K562 (cell line): ENCODE measurements at regions not wholly inside any gene's neighbourhood (a gene's known extent, or its start where the extent isn't known, plus 50 kb on each side); places are given as distances from the start of the nearest gene placed in this dataset.

Experiments used
- TF ChIP-seq, protein P1 (sequence below): fragments of 150-350 bp; IDR thresholded peaks from 2 replicates; pipeline ENCODE4 v1.6.1; 2014; ENCODE audit warnings: low read depth, mild to moderate bottlenecking, low read length, borderline replicate concordance
- TF ChIP-seq, protein P2 (sequence below): fragments of 200-600 bp; sonication (generic); IDR thresholded peaks from one replicate; pipeline ENCODE4 v1.6.1; 2012; ENCODE audit warnings: mild to moderate bottlenecking, low read depth, low read length, inconsistent platforms

DNA sequence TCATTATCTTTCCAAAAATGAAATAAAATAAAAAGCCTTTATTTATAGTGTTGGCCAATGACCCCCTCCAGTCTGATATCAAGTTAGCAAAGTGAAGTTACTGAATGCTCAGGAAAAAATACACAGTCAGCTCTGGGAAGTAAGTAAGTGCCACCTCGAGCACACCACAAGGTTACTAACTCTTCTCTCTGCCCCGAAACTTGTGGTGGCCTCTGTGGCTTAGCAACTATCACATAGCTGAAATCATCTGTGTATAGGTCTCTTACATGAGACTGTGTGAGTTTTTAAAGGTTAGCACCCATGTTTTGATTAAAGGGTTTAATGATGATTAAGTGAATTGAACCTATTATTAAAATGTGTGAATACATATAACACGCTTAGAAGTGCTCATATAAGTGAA lies 161.4 kb upstream of the KLF4 start (continued):
- TF ChIP-seq, protein P1, sequence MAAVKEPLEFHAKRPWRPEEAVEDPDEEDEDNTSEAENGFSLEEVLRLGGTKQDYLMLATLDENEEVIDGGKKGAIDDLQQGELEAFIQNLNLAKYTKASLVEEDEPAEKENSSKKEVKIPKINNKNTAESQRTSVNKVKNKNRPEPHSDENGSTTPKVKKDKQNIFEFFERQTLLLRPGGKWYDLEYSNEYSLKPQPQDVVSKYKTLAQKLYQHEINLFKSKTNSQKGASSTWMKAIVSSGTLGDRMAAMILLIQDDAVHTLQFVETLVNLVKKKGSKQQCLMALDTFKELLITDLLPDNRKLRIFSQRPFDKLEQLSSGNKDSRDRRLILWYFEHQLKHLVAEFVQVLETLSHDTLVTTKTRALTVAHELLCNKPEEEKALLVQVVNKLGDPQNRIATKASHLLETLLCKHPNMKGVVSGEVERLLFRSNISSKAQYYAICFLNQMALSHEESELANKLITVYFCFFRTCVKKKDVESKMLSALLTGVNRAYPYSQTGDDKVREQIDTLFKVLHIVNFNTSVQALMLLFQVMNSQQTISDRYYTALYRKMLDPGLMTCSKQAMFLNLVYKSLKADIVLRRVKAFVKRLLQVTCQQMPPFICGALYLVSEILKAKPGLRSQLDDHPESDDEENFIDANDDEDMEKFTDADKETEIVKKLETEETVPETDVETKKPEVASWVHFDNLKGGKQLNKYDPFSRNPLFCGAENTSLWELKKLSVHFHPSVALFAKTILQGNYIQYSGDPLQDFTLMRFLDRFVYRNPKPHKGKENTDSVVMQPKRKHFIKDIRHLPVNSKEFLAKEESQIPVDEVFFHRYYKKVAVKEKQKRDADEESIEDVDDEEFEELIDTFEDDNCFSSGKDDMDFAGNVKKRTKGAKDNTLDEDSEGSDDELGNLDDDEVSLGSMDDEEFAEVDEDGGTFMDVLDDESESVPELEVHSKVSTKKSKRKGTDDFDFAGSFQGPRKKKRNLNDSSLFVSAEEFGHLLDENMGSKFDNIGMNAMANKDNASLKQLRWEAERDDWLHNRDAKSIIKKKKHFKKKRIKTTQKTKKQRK: no peak
- TF ChIP-seq, protein P2, sequence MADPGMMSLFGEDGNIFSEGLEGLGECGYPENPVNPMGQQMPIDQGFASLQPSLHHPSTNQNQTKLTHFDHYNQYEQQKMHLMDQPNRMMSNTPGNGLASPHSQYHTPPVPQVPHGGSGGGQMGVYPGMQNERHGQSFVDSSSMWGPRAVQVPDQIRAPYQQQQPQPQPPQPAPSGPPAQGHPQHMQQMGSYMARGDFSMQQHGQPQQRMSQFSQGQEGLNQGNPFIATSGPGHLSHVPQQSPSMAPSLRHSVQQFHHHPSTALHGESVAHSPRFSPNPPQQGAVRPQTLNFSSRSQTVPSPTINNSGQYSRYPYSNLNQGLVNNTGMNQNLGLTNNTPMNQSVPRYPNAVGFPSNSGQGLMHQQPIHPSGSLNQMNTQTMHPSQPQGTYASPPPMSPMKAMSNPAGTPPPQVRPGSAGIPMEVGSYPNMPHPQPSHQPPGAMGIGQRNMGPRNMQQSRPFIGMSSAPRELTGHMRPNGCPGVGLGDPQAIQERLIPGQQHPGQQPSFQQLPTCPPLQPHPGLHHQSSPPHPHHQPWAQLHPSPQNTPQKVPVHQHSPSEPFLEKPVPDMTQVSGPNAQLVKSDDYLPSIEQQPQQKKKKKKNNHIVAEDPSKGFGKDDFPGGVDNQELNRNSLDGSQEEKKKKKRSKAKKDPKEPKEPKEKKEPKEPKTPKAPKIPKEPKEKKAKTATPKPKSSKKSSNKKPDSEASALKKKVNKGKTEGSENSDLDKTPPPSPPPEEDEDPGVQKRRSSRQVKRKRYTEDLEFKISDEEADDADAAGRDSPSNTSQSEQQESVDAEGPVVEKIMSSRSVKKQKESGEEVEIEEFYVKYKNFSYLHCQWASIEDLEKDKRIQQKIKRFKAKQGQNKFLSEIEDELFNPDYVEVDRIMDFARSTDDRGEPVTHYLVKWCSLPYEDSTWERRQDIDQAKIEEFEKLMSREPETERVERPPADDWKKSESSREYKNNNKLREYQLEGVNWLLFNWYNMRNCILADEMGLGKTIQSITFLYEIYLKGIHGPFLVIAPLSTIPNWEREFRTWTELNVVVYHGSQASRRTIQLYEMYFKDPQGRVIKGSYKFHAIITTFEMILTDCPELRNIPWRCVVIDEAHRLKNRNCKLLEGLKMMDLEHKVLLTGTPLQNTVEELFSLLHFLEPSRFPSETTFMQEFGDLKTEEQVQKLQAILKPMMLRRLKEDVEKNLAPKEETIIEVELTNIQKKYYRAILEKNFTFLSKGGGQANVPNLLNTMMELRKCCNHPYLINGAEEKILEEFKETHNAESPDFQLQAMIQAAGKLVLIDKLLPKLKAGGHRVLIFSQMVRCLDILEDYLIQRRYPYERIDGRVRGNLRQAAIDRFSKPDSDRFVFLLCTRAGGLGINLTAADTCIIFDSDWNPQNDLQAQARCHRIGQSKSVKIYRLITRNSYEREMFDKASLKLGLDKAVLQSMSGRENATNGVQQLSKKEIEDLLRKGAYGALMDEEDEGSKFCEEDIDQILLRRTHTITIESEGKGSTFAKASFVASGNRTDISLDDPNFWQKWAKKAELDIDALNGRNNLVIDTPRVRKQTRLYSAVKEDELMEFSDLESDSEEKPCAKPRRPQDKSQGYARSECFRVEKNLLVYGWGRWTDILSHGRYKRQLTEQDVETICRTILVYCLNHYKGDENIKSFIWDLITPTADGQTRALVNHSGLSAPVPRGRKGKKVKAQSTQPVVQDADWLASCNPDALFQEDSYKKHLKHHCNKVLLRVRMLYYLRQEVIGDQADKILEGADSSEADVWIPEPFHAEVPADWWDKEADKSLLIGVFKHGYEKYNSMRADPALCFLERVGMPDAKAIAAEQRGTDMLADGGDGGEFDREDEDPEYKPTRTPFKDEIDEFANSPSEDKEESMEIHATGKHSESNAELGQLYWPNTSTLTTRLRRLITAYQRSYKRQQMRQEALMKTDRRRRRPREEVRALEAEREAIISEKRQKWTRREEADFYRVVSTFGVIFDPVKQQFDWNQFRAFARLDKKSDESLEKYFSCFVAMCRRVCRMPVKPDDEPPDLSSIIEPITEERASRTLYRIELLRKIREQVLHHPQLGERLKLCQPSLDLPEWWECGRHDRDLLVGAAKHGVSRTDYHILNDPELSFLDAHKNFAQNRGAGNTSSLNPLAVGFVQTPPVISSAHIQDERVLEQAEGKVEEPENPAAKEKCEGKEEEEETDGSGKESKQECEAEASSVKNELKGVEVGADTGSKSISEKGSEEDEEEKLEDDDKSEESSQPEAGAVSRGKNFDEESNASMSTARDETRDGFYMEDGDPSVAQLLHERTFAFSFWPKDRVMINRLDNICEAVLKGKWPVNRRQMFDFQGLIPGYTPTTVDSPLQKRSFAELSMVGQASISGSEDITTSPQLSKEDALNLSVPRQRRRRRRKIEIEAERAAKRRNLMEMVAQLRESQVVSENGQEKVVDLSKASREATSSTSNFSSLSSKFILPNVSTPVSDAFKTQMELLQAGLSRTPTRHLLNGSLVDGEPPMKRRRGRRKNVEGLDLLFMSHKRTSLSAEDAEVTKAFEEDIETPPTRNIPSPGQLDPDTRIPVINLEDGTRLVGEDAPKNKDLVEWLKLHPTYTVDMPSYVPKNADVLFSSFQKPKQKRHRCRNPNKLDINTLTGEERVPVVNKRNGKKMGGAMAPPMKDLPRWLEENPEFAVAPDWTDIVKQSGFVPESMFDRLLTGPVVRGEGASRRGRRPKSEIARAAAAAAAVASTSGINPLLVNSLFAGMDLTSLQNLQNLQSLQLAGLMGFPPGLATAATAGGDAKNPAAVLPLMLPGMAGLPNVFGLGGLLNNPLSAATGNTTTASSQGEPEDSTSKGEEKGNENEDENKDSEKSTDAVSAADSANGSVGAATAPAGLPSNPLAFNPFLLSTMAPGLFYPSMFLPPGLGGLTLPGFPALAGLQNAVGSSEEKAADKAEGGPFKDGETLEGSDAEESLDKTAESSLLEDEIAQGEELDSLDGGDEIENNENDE: no peak
